Central memory CD4-positive, alpha-beta T cell (primary cell): ENCODE measurements at regions not wholly inside any gene's neighbourhood (a gene's known extent, or its start where the extent isn't known, plus 50 kb on each side); places are given as distances from the start of the nearest gene placed in this dataset.

ENCODE experiments used
- DNase-seq: peaks from one replicate; pipeline ENCODE4 v3.0.0; 2022

DNA sequence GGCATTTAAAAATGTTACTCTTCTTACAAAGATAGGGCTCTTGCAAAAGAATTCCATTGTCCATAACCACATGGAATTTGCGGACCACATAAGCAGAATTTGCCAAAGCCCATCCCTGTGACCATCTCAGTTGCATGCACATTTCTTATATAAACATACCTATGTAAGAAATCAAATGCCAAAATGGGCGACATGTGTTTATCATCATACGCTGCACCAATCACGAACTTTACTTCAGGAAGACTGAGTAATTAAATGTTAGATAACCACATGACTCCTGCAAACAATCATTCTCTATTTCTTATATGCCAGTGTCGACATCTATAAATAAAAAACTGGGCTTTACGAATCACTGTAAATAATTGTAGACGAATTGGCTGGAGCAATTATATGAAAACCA is 186.1 kb upstream of the RBMS1 start:
- DNase-seq = no peak

GRCh38 chr2:160680294-160680693 is 186.7 kb upstream of the RBMS1 start:
- DNase-seq = no peak

DNA sequence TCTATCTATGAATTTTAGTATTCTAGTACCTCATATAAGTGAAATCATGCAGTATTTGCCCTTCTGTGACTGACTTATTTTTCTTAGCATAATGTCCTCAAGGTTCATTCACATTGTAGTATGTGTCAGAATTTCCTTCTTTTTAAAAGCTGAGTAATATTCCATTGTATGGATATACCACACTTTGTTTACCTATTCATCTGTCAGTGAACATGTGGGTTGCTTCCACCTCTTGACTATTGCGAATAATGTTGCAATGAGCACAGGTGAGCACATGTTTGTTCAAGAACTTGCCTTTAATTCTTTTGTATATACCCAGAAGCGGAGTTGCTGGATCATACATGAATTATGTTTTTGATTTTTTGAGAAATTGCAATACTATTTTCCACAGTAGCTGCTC is 187.4 kb upstream of the RBMS1 start:
- no peak for DNase-seq

DNA sequence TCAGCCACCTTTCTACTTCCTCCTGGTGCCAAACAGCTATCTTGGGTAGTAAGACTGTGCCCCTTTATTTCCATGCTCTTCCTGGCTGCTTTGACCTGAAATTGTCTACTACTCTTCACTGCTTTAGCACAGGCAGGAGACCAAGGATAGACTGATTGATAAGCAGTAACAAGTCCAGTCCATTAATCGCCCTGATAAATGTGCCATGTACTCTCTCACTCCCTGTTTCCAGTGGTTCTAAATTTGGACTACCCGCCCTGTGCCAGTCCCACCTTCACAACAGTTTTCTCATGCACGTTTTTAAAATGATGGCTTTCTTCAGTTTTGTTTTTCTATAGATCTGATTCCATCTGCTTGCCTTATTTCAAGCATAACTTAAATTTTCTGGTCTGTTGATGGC is 189.6 kb upstream of the RBMS1 start:
- DNase-seq = no peak

DNA sequence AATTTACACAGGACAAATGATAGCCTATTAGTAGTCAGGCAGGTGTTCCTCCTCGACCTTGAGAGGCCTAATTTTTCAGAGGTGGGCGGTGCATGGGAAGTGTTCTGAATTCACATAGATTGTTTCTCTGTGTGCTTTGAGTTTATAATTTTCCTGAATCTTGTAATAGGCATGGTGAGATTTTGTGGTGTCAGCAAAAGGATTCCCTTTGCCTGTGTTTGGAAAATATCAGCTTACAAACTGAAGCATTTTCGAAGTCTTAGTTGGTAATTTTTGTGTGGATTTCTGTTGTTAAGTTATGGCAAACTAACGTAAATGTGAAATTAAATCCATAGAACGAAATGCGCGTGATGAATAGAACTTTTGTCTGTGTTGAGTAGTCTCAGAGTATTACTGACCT is 194.0 kb upstream of the RBMS1 start:
- no peak for DNase-seq

DNA sequence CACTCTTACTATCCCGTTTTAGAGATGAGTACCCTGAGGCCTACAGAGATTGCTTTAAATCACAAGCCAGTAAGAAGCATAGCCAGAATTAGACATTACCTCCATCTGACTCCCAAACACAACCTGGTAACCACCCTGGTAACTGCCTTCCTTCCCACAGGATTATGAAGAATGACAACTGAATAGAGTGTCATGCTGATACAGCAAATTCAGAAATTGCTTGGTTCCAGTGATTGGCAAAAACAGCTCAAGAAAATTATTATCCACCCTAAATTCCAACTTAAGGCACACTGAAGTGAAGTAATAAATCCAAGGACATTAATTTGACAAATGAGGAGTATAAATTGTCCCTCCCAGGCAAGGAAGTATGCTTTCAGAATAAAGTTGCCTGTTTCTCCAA is 195.8 kb upstream of the RBMS1 start:
- DNase-seq = no peak

- no peak for DNase-seq
Observed at GRCh38 chr2:160694221-160694620, 200.6 kb upstream of the RBMS1 start.

- DNase-seq = no peak
Observed at GRCh38 chr2:160694631-160695030, 201.0 kb upstream of the RBMS1 start.

- DNase-seq = no peak
Observed at GRCh38 chr2:160695402-160696086, 201.9 kb upstream of the RBMS1 start.

- no peak for DNase-seq
Observed at GRCh38 chr2:160696087-160696452, 202.5 kb upstream of the RBMS1 start.

DNA sequence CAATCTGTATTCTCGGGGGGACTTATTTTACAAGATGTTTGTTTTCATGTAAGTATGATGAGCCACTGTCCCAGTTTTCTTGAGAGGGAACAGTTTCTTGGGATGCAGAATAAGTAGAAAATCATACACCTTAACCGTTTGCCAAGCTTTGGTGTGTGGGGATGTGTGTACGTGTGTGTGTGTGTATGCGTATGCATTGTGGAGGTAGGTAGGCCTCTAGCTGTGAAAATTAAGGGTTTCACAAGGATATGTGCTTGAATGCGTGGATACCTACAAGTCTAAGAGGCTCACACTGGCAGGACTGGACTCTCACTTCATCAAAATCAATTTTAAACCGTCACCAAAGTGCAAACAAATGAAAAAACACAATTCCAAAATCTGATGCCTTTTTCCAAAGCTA is 204.2 kb upstream of the RBMS1 start:
- DNase-seq = no peak

- DNase-seq = no peak
Observed at GRCh38 chr2:160700021-160700814, 206.6 kb upstream of the RBMS1 start.

- DNase-seq = no peak
Observed at GRCh38 chr2:160701822-160702221, 208.2 kb upstream of the RBMS1 start.

GRCh38 chr2:160702754-160703153 is 209.1 kb upstream of the RBMS1 start:
- no peak for DNase-seq

GRCh38 chr2:160703648-160704585 is 210.3 kb upstream of the RBMS1 start:
- peak; percentile 3 for DNase-seq

DNA sequence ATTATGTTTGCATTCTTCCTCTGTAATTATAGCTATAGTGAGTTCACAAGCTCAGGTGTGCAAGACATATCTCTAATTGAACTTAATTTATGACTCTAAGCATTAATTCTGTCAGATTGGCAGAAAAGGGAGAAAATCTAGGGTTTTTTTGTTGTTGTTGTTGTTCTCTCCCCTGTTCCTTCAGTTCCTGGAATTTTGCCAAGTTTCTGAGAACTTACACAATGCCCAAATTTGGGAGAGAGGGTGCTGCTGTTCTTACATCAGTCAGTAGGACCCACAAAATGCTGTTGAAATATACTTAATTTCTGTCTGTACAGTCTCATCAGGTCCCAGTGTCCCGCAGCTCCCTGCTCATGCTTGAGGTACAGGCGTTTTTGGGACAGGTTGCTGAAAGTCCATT is 221.8 kb upstream of the RBMS1 start:
- no peak for DNase-seq

DNA sequence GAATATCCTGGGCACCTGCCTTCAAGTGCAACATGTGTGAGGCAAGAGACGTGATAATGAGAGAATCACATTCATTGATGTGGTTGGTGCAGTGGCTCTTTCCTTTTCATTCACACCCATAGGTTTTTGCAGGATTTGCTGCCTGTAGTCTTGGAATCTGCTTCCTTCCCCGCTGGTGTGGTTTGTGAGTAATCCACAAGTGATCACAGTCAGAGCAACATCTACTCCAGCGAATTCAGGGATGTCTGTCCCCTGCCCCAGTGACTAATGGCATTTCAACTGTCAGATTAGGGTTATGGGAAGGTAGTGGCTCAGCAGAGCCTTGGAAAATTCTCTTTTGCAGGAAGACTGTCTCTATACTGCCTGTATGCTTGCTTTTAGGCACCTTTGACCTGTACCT is 225.5 kb upstream of the RBMS1 start:
- no peak for DNase-seq

GRCh38 chr2:160720098-160720497 is 226.5 kb upstream of the RBMS1 start:
- DNase-seq = no peak

DNA sequence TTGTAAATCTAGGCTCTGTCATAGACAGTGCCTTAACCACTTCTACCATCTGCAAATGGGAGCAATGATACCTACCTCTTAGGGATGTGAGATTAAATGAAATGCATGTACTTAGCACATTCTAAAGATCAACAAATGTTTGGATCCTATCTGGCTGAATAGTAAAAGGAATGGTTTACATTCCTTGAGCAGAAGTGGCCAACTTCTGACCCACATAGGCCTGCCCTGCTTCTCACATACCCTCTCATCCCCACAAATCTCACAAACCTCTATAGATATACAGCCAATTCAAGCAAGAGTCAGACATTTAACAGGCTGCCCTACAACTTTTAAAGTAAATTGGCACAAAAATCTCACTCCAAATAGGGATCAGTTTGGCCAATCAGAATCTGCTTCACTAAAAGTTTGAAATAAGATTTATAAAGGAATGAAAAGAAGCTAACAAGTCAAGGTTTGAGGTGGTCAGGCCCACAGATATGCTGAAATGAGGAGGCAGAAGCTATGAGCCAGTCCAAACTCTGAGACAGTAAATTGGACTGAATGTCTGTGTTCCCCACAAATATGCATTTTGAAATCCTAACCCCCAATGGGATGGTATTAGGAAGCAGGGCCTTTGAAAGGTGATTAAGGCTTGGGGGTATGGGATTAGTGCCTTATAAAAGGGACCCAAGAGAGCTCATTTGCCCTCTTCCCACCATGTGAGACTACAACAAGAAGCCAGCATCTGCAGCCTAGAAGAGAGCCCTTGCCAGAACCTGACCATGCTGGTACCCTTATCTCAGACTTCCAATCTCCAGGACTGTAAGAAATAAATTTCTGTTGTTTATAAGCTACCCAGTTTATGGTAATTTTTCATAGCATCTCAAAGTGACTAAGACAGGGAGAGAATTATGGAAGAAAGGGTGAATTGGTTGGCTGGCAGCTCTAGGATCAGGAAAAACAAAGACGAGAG is 227.8 kb upstream of the RBMS1 start:
- no peak for DNase-seq

DNA sequence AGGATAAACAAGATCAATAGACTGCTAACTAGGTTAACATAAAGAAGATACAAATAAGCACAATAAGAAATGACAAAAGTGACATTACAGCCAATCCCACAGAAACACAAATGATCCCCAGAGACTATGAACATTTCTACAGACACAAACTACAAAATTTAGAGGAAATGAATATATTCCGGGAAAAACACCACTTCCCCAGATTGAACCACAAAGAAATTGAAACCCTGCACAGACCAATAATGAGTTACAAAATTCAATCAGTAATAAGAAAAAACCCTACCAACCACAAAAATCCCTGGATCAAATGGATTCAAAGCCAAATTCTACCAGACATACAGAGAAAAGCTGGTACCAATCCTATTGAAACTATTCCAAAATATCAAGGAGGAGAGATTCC is 232.4 kb upstream of the RBMS1 start:
- DNase-seq = no peak

DNA sequence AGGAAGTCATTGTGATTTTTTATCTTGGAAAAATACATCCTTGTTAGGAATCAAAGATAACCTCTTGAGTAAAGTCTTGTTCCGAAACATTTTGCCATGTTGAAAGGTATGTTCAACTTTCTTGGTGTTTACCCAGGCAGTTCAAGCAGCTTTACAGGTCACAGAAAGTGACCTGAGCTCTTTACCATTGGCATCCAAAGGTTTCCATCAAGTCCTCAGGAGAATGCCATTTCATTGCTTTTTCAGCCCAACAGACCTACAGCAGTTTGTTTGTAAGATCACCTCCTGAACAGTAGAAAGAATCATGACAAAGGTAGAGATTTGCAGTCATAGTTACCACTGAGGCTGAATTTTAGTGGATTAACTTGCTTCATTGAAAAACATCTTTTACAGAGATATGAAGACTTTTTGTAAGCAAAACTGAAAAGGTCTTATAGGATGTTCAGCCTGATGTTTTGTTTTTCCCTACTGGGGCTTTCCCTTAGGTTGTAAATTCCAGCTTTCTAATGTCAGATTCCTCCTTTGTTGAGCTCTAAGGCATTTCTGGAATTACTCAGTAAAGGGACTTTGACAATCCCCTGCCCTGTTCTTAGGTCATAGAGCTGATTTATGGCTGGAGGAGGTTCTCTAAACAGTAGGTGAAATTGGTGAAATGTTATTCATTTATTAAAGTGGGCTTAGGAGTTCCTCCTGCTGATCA is 236.8 kb upstream of the RBMS1 start:
- no peak for DNase-seq

- DNase-seq = no peak
Observed at GRCh38 chr2:160731415-160731814, 237.8 kb upstream of the RBMS1 start.
